Astrocyte (in vitro differentiated cells and primary cell): ENCODE measurements at regions not wholly inside any gene's neighbourhood (a gene's known extent, or its start where the extent isn't known, plus 50 kb on each side); places are given as distances from the start of the nearest gene placed in this dataset.

ENCODE experiments used
- DNase-seq: peaks from one replicate; pipeline ENCODE4 v3.0.0-alpha.2; 2010; ENCODE audit warnings: low read depth
- FAIRE-seq: peaks from 2 replicates; lab custom pipeline; 2011; peaks lifted over from hg19 to GRCh38; lab: Jason Lieb, UNC
- H2AFZ ChIP-seq: 2 replicates; pipeline ENCODE4 v1.6.0; 2012; ENCODE audit warnings: low read depth, low read length, inconsistent platforms
- H3K27ac ChIP-seq: 2 replicates; pipeline ENCODE4 v1.5.1; 2011; ENCODE audit warnings: low read depth, low read length, inconsistent platforms
- H3K27me3 ChIP-seq: 2 replicates; pipeline ENCODE4 v1.6.0; 2011; ENCODE audit warnings: low read length, inconsistent platforms; ENCODE audit not compliant: insufficient read depth
- H3K36me3 ChIP-seq: 2 replicates; pipeline ENCODE4 v1.5.1; 2011; ENCODE audit warnings: low read length, inconsistent platforms; ENCODE audit not compliant: insufficient read depth
- H3K4me1 ChIP-seq: 2 replicates; pipeline ENCODE4 v1.5.1; 2011; ENCODE audit warnings: low read length, inconsistent platforms; ENCODE audit not compliant: insufficient read depth
- H3K4me2 ChIP-seq: 2 replicates; pipeline ENCODE4 v1.6.0; 2012; ENCODE audit warnings: low read length, inconsistent platforms
- H3K4me3 ChIP-seq: 2 replicates; pipeline ENCODE4 v1.5.1; 2011; ENCODE audit warnings: low read depth, mild to moderate bottlenecking, low read length, inconsistent platforms; ENCODE audit not compliant: insufficient read depth
- H3K79me2 ChIP-seq: 2 replicates; pipeline ENCODE4 v1.6.0; 2012; ENCODE audit warnings: mild to moderate bottlenecking, low read length, inconsistent platforms; ENCODE audit not compliant: insufficient read depth
- H3K9ac ChIP-seq: 2 replicates; pipeline ENCODE4 v1.6.0; 2012; ENCODE audit warnings: mild to moderate bottlenecking, low read length, inconsistent platforms
- H3K9me3 ChIP-seq: 2 replicates; pipeline ENCODE4 v1.5.1; 2012; ENCODE audit warnings: low read depth, mild to moderate bottlenecking, low read length, inconsistent platforms; ENCODE audit not compliant: insufficient read depth
- H4K20me1 ChIP-seq: 2 replicates; pipeline ENCODE4 v1.6.0; 2012; ENCODE audit warnings: low read length, inconsistent platforms; ENCODE audit not compliant: insufficient read depth
- H3K27ac Mint-ChIP-seq: one replicate; pipeline ENCODE4 v1.8.0; 2021; ENCODE audit warnings: mild to moderate bottlenecking, mixed read lengths; ENCODE audit not compliant: unreplicated experiment
- H3K27me3 Mint-ChIP-seq: one replicate; pipeline ENCODE4 v1.8.0; 2021; ENCODE audit warnings: low read depth, mixed read lengths; ENCODE audit not compliant: unreplicated experiment
- H3K36me3 Mint-ChIP-seq: one replicate; pipeline ENCODE4 v1.8.0; 2021; ENCODE audit warnings: low read depth, mixed read lengths; ENCODE audit not compliant: unreplicated experiment
- H3K4me1 Mint-ChIP-seq: one replicate; pipeline ENCODE4 v1.8.0; 2021; ENCODE audit warnings: low read depth, mixed read lengths; ENCODE audit not compliant: unreplicated experiment
- H3K4me3 Mint-ChIP-seq: one replicate; pipeline ENCODE4 v1.8.0; 2021; ENCODE audit warnings: mild to moderate bottlenecking, moderate library complexity, mixed read lengths; ENCODE audit not compliant: unreplicated experiment
- H3K9me3 Mint-ChIP-seq: one replicate; pipeline ENCODE4 v1.8.0; 2021; ENCODE audit warnings: mild to moderate bottlenecking, mixed read lengths; ENCODE audit not compliant: unreplicated experiment
- CTCF ChIP-seq: IDR thresholded peaks from 2 replicates; pipeline ENCODE4 v1.5.1; 2011; ENCODE audit warnings: low read depth, mild to moderate bottlenecking, inconsistent platforms, low read length, moderate library complexity; ENCODE audit not compliant: insufficient read depth
- EZH2 ChIP-seq: IDR thresholded peaks from 2 replicates; pipeline ENCODE4 v1.6.1; 2012; ENCODE audit warnings: mild to moderate bottlenecking, low read length, inconsistent platforms; ENCODE audit not compliant: insufficient read depth

- Histone ChIP-seq H3K36me3 (no peaks in the 10 kb centered on the region), H3K9ac (no peak overlapping the region), H3K27me3 (peaks cover 3% of the 10 kb centered on the region), H3K27ac (no peak overlapping the region), H4K20me1 (no peaks in the 10 kb centered on the region), H3K9me3 (no peaks in the 10 kb centered on the region), H2AFZ (no peak overlapping the region), H3K4me1 (no peaks in the 10 kb centered on the region), H3K4me2 (no peak overlapping the region), H3K79me2 (no peaks in the 10 kb centered on the region), H3K4me3 (no peak overlapping the region)
- H3K27me3 Mint-ChIP-seq, result no peaks in the 10 kb centered on the region
- FAIRE-seq (no peak), DNase-seq (peak; percentile 43)
- no peak overlapping the region for H3K4me3 Mint-ChIP-seq
- H3K9me3 Mint-ChIP-seq, result peaks cover 9% of the 10 kb centered on the region
- no peak overlapping the region for H3K27ac Mint-ChIP-seq
- H3K4me1 Mint-ChIP-seq, result peaks cover under 1% of the 10 kb centered on the region
- no peak for TF ChIP-seq EZH2
- TF ChIP-seq CTCF, result no peak
- no peaks in the 10 kb centered on the region for H3K36me3 Mint-ChIP-seq
These were observed 158.6 kb upstream of the NR2F2 start for GRCh38 chr15:96171853-96172296.

- no peak overlapping the region for H3K27ac ChIP-seq
- no peaks in the 10 kb centered on the region for H4K20me1 ChIP-seq
- Mint-ChIP-seq H3K36me3 (no peaks in the 10 kb centered on the region), H3K9me3 (peaks cover 9% of the 10 kb centered on the region), H3K4me3 (no peak overlapping the region), H3K27me3 (no peaks in the 10 kb centered on the region), H3K27ac (no peak overlapping the region), H3K4me1 (no peaks in the 10 kb centered on the region)
- no peak overlapping the region for H3K4me3 ChIP-seq
- TF ChIP-seq CTCF, result no peak
- TF ChIP-seq EZH2, result no peak
- no peak for DNase-seq
- no peak overlapping the region for H3K4me2 ChIP-seq
- no peak overlapping the region for H3K9ac ChIP-seq
- H3K4me1 ChIP-seq, result no peaks in the 10 kb centered on the region
- no peaks in the 10 kb centered on the region for H3K36me3 ChIP-seq
- H3K27me3 ChIP-seq, result peaks cover 3% of the 10 kb centered on the region
- H3K9me3 ChIP-seq, result no peaks in the 10 kb centered on the region
- no peak for FAIRE-seq
- no peak overlapping the region for H2AFZ ChIP-seq
- H3K79me2 ChIP-seq, result no peaks in the 10 kb centered on the region
These were observed 158.1 kb upstream of the NR2F2 start for GRCh38 chr15:96172417-96172816.

- Histone ChIP-seq H3K27ac (no peak overlapping the region), H3K4me3 (no peak overlapping the region), H4K20me1 (no peaks in the 10 kb centered on the region), H3K9ac (no peak overlapping the region), H3K27me3 (no peaks in the 10 kb centered on the region), H3K79me2 (no peaks in the 10 kb centered on the region), H3K36me3 (no peaks in the 10 kb centered on the region), H2AFZ (no peak overlapping the region), H3K9me3 (no peaks in the 10 kb centered on the region), H3K4me1 (no peaks in the 10 kb centered on the region), H3K4me2 (no peak overlapping the region)
- Mint-ChIP-seq H3K4me3 (no peak overlapping the region), H3K27me3 (peaks cover 13% of the 10 kb centered on the region), H3K36me3 (no peaks in the 10 kb centered on the region), H3K27ac (no peak overlapping the region), H3K9me3 (peaks cover 2% of the 10 kb centered on the region), H3K4me1 (no peaks in the 10 kb centered on the region)
- no peak for FAIRE-seq
- TF ChIP-seq CTCF (no peak), EZH2 (no peak)
- no peak for DNase-seq
These were observed 153.7 kb upstream of the NR2F2 start for GRCh38 chr15:96176831-96177230.
